SK-N-SH (cell line): ENCODE measurements at regions not wholly inside any gene's neighbourhood (a gene's known extent, or its start where the extent isn't known, plus 50 kb on each side); places are given as distances from the start of the nearest gene placed in this dataset.

ENCODE experiments used
- FOXJ3 ChIP-seq: sonication (generic); formaldehyde crosslinking; IDR thresholded peaks from 2 replicates; pipeline ENCODE4 v1.5.1; 2020; ENCODE audit warnings: mild to moderate bottlenecking, missing genetic modification reagents
- GATA2 ChIP-seq: sonication (generic); formaldehyde crosslinking; IDR thresholded peaks from 2 replicates; pipeline ENCODE4 v1.5.0; 2020; ENCODE audit warnings: mild to moderate bottlenecking, missing genetic modification reagents
- JUND ChIP-seq: IDR thresholded peaks from 2 replicates; pipeline ENCODE4 v1.4.0; 2012
- MXI1 ChIP-seq: IDR thresholded peaks from 2 replicates; pipeline ENCODE4 v1.6.1; 2012; ENCODE audit warnings: mild to moderate bottlenecking, low read depth, low read length, improper control_type of control experiment
- POLR2AphosphoS5 ChIP-seq: IDR thresholded peaks from 2 replicates; pipeline ENCODE4 v1.6.1; 2012; ENCODE audit warnings: low read depth, low read length
- RCOR1 ChIP-seq: fragments of 150-350 bp; IDR thresholded peaks from 2 replicates; pipeline ENCODE4 v1.6.1; 2017; ENCODE audit warnings: antibody characterized with exemption, low read length
- RFX5 ChIP-seq: IDR thresholded peaks from 2 replicates; pipeline ENCODE4 v1.6.1; 2012; ENCODE audit warnings: mild to moderate bottlenecking, improper control_type of control experiment, low read length
- RXRA ChIP-seq: IDR thresholded peaks from 2 replicates; pipeline ENCODE4 v1.4.0; 2012; ENCODE audit warnings: low read depth, mild to moderate bottlenecking, borderline replicate concordance
- SIN3A ChIP-seq: IDR thresholded peaks from 2 replicates; pipeline ENCODE4 v1.6.1; 2012; ENCODE audit warnings: low read depth, mild to moderate bottlenecking, low read length, moderate library complexity, borderline replicate concordance
- TF ChIP-seq, protein P1 (sequence below): IDR thresholded peaks from 2 replicates; pipeline ENCODE4 v1.4.0; 2012; ENCODE audit warnings: low read depth, borderline replicate concordance
- TF ChIP-seq, protein P2 (sequence below): IDR thresholded peaks from 2 replicates; pipeline ENCODE4 v1.6.1; 2012; ENCODE audit warnings: mild to moderate bottlenecking, low read depth, low read length, moderate library complexity
- TF ChIP-seq, protein P3 (sequence below): fragments of 200-600 bp; sonication (generic); IDR thresholded peaks from 2 replicates; pipeline ENCODE4 v1.6.1; 2017; ENCODE audit warnings: antibody characterized with exemption, mild to moderate bottlenecking, moderate library complexity
- TF ChIP-seq, protein P4 (sequence below): IDR thresholded peaks from 2 replicates; pipeline ENCODE4; 2012
- TF ChIP-seq, protein P5 (sequence below): IDR thresholded peaks from 2 replicates; pipeline ENCODE4 v1.4.0; 2012; ENCODE audit warnings: low read depth

DNA sequence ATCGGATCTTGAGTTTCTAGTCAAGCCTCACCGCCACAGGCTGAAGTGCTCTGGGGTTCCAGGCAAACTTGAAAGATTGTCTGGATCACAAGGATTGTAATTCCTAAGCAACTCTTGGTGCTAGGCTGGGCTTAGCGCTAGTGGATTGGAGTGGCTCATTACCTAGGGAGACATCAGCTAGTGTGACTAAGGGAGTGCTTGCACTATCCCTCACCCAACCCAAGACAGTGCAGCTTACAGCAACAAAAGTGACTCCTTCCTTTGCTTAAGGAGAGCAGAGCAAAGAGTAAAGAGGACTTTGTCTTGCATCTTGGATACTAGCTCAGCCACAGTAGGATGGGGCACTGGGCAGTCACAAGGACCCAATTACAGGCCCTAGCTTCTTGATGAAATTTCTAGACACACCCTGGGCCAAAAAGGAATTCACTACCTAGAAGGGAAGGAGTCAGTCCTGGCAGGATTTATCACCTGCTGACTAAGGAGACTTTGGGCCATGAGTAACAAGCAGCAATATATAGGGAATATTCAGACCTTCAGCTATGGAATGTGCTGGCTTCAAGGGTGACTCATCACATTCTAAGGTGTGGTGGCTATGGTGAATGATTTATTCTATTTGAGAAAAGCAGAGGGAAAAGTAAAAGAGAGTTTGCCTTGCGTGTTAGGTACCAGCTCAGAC is 1212.4 kb downstream of the PCDH18 start:
- TF ChIP-seq, protein P1, sequence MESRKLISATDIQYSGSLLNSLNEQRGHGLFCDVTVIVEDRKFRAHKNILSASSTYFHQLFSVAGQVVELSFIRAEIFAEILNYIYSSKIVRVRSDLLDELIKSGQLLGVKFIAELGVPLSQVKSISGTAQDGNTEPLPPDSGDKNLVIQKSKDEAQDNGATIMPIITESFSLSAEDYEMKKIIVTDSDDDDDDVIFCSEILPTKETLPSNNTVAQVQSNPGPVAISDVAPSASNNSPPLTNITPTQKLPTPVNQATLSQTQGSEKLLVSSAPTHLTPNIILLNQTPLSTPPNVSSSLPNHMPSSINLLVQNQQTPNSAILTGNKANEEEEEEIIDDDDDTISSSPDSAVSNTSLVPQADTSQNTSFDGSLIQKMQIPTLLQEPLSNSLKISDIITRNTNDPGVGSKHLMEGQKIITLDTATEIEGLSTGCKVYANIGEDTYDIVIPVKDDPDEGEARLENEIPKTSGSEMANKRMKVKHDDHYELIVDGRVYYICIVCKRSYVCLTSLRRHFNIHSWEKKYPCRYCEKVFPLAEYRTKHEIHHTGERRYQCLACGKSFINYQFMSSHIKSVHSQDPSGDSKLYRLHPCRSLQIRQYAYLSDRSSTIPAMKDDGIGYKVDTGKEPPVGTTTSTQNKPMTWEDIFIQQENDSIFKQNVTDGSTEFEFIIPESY, result no peak
- TF ChIP-seq POLR2AphosphoS5, result no peak
- TF ChIP-seq, protein P2, sequence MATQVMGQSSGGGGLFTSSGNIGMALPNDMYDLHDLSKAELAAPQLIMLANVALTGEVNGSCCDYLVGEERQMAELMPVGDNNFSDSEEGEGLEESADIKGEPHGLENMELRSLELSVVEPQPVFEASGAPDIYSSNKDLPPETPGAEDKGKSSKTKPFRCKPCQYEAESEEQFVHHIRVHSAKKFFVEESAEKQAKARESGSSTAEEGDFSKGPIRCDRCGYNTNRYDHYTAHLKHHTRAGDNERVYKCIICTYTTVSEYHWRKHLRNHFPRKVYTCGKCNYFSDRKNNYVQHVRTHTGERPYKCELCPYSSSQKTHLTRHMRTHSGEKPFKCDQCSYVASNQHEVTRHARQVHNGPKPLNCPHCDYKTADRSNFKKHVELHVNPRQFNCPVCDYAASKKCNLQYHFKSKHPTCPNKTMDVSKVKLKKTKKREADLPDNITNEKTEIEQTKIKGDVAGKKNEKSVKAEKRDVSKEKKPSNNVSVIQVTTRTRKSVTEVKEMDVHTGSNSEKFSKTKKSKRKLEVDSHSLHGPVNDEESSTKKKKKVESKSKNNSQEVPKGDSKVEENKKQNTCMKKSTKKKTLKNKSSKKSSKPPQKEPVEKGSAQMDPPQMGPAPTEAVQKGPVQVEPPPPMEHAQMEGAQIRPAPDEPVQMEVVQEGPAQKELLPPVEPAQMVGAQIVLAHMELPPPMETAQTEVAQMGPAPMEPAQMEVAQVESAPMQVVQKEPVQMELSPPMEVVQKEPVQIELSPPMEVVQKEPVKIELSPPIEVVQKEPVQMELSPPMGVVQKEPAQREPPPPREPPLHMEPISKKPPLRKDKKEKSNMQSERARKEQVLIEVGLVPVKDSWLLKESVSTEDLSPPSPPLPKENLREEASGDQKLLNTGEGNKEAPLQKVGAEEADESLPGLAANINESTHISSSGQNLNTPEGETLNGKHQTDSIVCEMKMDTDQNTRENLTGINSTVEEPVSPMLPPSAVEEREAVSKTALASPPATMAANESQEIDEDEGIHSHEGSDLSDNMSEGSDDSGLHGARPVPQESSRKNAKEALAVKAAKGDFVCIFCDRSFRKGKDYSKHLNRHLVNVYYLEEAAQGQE, result no peak
- TF ChIP-seq, protein P3, sequence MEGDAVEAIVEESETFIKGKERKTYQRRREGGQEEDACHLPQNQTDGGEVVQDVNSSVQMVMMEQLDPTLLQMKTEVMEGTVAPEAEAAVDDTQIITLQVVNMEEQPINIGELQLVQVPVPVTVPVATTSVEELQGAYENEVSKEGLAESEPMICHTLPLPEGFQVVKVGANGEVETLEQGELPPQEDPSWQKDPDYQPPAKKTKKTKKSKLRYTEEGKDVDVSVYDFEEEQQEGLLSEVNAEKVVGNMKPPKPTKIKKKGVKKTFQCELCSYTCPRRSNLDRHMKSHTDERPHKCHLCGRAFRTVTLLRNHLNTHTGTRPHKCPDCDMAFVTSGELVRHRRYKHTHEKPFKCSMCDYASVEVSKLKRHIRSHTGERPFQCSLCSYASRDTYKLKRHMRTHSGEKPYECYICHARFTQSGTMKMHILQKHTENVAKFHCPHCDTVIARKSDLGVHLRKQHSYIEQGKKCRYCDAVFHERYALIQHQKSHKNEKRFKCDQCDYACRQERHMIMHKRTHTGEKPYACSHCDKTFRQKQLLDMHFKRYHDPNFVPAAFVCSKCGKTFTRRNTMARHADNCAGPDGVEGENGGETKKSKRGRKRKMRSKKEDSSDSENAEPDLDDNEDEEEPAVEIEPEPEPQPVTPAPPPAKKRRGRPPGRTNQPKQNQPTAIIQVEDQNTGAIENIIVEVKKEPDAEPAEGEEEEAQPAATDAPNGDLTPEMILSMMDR, result no peak
- no peak for TF ChIP-seq RCOR1
- no peak for TF ChIP-seq SIN3A
- no peak for TF ChIP-seq FOXJ3 (CRISPR knock-in tag)
- no peak for TF ChIP-seq MXI1
- TF ChIP-seq RFX5, result no peak
- TF ChIP-seq, protein P4, sequence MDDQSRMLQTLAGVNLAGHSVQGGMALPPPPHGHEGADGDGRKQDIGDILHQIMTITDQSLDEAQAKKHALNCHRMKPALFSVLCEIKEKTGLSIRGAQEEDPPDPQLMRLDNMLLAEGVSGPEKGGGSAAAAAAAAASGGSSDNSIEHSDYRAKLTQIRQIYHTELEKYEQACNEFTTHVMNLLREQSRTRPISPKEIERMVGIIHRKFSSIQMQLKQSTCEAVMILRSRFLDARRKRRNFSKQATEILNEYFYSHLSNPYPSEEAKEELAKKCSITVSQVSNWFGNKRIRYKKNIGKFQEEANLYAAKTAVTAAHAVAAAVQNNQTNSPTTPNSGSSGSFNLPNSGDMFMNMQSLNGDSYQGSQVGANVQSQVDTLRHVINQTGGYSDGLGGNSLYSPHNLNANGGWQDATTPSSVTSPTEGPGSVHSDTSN, result no peak
- TF ChIP-seq, protein P5, sequence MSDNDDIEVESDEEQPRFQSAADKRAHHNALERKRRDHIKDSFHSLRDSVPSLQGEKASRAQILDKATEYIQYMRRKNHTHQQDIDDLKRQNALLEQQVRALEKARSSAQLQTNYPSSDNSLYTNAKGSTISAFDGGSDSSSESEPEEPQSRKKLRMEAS, result no peak
- no peak for TF ChIP-seq JUND
- no peak for TF ChIP-seq GATA2 (CRISPR knock-in tag)
- TF ChIP-seq RXRA, result no peak
